PC-3 (cell line): ENCODE measurements at regions not wholly inside any gene's neighbourhood (a gene's known extent, or its start where the extent isn't known, plus 50 kb on each side); places are given as distances from the start of the nearest gene placed in this dataset.

Source experiments
- CTCF ChIP-seq: fragments of 300-600 bp; sonication (generic); conservative IDR thresholded peaks from 2 replicates; pipeline ENCODE4 v1.5.1; 2017; ENCODE audit warnings: antibody characterized with exemption, low read depth, mild to moderate bottlenecking, low read length
- EZH2 ChIP-seq: fragments of 300-600 bp; sonication (generic); IDR thresholded peaks from one replicate; pipeline ENCODE4 v1.6.1; 2017; ENCODE audit warnings: antibody characterized with exemption, mild to moderate bottlenecking, low read length; ENCODE audit not compliant: unreplicated experiment

- TF ChIP-seq CTCF (no peak), EZH2 (no peak)
Measured at GRCh38 chr9:74083681-74084433, 413.3 kb upstream of the RORB start.
